ENCODE measurements at regions not wholly inside any gene's neighbourhood (a gene's known extent, or its start where the extent isn't known, plus 50 kb on each side); places are given as distances from the start of the nearest gene placed in this dataset.

GRCh38 chr18:69246027-69246426 is 154.7 kb upstream of the DOK6 start:
- H3K27me3 ChIP-seq (ENCODE audit: low read depth): no peaks in the 10 kb centered on the region
- H3K4me1 ChIP-seq: peaks cover 4% of the 10 kb centered on the region
- no peak for DNase-seq
- no peak overlapping the region for H3K4me3 ChIP-seq
- intact Hi-C loops (cut with micrococcal nuclease): no loop called here
- no peaks in the 10 kb centered on the region for H3K36me3 ChIP-seq
- H3K9me3 ChIP-seq (replicated peaks): no peaks in the 10 kb centered on the region
- no peak for TF ChIP-seq CTCF (IDR thresholded peaks at IDR 0.05; ENCODE audit: borderline replicate concordance)
- H3K27ac ChIP-seq (replicated peaks): no peak overlapping the region

- Histone ChIP-seq H3K27me3 (ENCODE audit: low read depth) (no peaks in the 10 kb centered on the region), H3K36me3 (no peaks in the 10 kb centered on the region), H3K4me3 (no peak overlapping the region), H3K9me3 (replicated peaks) (no peaks in the 10 kb centered on the region), H3K27ac (replicated peaks) (no peak overlapping the region), H3K4me1 (peaks cover 4% of the 10 kb centered on the region)
- TF ChIP-seq CTCF (IDR thresholded peaks at IDR 0.05; ENCODE audit: borderline replicate concordance): no peak
- intact Hi-C loops (cut with micrococcal nuclease): no loop called here
- DNase-seq: no peak
Measured at GRCh38 chr18:69250305-69251151, 150.2 kb upstream of the DOK6 start.

- TF ChIP-seq CTCF (IDR thresholded peaks at IDR 0.05; ENCODE audit: borderline replicate concordance): no peak
- H3K36me3 ChIP-seq: no peaks in the 10 kb centered on the region
- DNase-seq: no peak
- no peaks in the 10 kb centered on the region for H3K9me3 ChIP-seq (replicated peaks)
- no peak overlapping the region for H3K27ac ChIP-seq (replicated peaks)
- H3K27me3 ChIP-seq (ENCODE audit: low read depth): no peaks in the 10 kb centered on the region
- no peak overlapping the region for H3K4me3 ChIP-seq
- H3K4me1 ChIP-seq: no peaks in the 10 kb centered on the region
- intact Hi-C loops (cut with micrococcal nuclease): no loop called here
Measured at GRCh38 chr18:69257861-69258458, 142.7 kb upstream of the DOK6 start.

GRCh38 chr18:69259282-69259681 is 141.4 kb upstream of the DOK6 start:
- H3K36me3 ChIP-seq: no peaks in the 10 kb centered on the region
- DNase-seq: no peak
- no peak for TF ChIP-seq CTCF (IDR thresholded peaks at IDR 0.05; ENCODE audit: borderline replicate concordance)
- no peak overlapping the region for H3K4me3 ChIP-seq
- no peaks in the 10 kb centered on the region for H3K27me3 ChIP-seq (ENCODE audit: low read depth)
- no peaks in the 10 kb centered on the region for H3K4me1 ChIP-seq
- H3K9me3 ChIP-seq (replicated peaks): no peaks in the 10 kb centered on the region
- no peak overlapping the region for H3K27ac ChIP-seq (replicated peaks)
- intact Hi-C loops (cut with micrococcal nuclease): no loop called here

GRCh38 chr18:69261406-69261805 is 139.3 kb upstream of the DOK6 start:
- TF ChIP-seq CTCF (IDR thresholded peaks at IDR 0.05; ENCODE audit: borderline replicate concordance): no peak
- no peak for DNase-seq
- intact Hi-C loops (cut with micrococcal nuclease): no loop called here
- Histone ChIP-seq H3K36me3 (no peaks in the 10 kb centered on the region), H3K4me3 (no peak overlapping the region), H3K27ac (replicated peaks) (no peak overlapping the region), H3K9me3 (replicated peaks) (no peaks in the 10 kb centered on the region), H3K27me3 (ENCODE audit: low read depth) (no peaks in the 10 kb centered on the region), H3K4me1 (no peaks in the 10 kb centered on the region)
